Left cardiac atrium (tissue), 4 donors: ENCODE measurements at regions not wholly inside any gene's neighbourhood (a gene's known extent, or its start where the extent isn't known, plus 50 kb on each side); places are given as distances from the start of the nearest gene placed in this dataset.
"Not testable (repeated sequence)": the region's sequence is repeated elsewhere in the genome, so short reads cannot be mapped to it uniquely, and the experiment has no call there.

Experiments
- ATAC-seq, 2 donors: fragments of 200-7000 bp; cut with Tn5 transposase; one replicate each; pipeline ENCODE4 v1.9.1; 2020; ENCODE audit warnings: mild to moderate bottlenecking in 2 of 2, moderate library complexity in 2 of 2
- DNase-seq: peaks from one replicate; pipeline ENCODE4 v3.0.0-alpha.2; 2020
- intact Hi-C, 2 donors: fragments of 100-400 bp; cut with DNase I; formaldehyde crosslinking; loops; one replicate each; pipeline versions ENCODE4 v1.14.1 to v1.15.1; 2022 to 2023
- donor health status: DM: no; HTN: yes; CAD: no.
- donor health status: DM: no; HTN: yes; CAD: no; lungs with severe emphysema.
- donor health status: DM: yes; HTN: yes; CAD: no.
- donor health status: Dilated cardiomyopathy.

DNA sequence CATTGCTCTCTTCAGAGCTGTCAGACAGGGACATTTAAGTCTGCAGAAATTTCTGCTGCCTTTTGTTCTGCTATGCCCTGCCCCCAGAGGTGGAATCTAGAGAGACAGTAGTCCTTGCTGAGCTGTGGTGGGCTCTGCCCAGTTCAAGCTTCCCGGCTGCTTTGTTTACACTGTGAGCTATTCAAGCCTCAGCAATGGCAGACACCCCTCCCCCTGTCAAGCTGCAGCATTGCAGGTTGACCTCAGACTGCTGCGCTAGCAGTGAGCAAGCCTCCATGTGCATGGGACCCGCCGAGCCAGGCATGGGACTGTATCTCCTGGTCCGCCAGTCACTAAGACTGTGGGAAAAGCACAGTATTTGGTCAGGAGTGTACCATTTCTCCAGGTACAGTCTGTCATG, 53.6 kb upstream of the MAPK10 start:
- ATAC-seq, intact Hi-C loops, DNase-seq: not testable (repeated sequence)

DNA sequence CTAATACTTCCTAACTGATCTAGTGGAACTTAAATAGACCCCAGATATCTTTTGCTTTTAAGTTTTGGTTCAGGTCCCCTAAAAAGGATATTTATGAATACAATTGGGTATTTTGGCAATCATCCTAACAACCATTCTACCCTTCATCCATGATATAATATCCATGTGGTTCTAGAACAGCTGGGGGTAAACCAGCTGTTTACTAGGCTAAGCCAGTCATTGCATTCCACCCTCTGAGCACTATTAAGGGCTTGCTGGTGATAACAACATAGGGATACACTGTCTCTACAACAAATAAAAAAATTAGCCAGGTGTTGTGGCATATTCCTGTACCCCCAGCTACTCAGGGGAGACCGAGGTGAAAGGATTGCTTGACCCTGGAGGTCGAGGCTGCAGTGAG, 54.8 kb upstream of the MAPK10 start:
- intact Hi-C loops = no loop called here
- DNase-seq (no peak), ATAC-seq (no peak)

DNA sequence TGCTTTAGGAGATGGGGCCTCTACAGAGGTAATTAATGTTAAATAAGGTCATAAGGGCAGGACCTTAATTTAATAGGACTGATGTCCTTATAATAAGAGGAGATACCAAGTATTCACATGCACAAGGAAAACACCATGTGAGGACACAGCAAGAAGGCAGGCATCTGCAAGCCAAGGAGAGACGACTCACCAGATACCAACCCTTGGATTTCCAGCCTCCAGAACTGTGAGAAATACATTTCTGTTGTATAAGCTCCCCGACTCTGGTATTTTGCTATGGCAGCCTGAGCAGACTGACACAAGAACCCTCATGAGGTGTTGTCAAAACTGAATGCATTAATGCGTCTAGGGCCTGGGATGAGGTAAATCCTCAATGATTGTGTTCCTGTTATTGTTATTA, 56.2 kb upstream of the MAPK10 start:
- no peak for DNase-seq
- intact Hi-C loops = no loop called here
- ATAC-seq = no peak

DNA sequence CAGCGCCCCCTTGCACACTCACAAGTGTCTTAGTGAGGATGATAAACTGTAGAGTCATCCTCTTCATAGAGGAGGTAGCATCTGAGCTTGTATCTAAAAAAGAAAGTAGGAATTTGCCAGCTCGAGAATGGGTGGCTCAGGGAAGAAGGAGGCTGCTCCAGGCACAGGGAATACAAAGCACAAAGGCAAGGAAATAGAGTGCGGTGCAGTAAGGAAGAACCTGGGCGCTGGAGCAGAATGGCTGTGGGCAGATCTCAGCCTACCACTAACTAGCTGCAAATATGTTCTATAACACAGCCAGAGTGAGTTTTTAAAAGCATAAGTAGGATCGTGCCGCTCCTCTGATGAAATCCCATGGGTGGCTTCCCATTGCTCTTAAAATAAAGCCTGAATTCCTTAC, 61.6 kb upstream of the MAPK10 start:
- intact Hi-C loops = no loop called here
- DNase-seq (no peak), ATAC-seq (no peak)

DNA sequence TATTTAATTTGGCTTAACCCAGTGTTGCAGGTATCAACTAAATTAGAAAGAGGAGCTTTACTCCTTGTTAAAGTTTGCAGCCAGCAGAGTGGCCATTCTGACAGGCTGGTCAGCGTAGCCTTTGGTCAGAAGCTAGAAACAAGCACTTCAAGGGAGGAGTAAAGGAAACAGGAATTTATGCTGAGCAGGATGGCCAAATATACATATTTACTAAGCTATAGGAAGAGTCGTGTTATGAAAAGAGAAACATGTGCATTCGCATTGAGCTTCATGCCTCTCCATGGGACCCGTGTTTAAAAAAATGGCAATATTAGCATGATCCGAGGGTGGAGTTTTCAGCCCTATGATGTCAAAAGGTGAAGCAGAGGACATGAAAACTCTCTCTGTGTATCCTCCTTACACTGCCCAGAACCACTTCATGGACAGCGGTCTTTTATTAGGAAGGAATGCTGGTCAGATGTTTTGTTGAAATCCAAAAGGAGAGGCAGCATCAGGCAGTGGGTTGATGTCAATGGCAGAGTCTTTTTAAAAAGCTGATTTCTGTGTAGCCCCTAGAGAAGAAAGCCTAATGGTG, 71.8 kb upstream of the MAPK10 start:
- no peak for ATAC-seq
- no peak for DNase-seq
- intact Hi-C loops = no loop called here

DNA sequence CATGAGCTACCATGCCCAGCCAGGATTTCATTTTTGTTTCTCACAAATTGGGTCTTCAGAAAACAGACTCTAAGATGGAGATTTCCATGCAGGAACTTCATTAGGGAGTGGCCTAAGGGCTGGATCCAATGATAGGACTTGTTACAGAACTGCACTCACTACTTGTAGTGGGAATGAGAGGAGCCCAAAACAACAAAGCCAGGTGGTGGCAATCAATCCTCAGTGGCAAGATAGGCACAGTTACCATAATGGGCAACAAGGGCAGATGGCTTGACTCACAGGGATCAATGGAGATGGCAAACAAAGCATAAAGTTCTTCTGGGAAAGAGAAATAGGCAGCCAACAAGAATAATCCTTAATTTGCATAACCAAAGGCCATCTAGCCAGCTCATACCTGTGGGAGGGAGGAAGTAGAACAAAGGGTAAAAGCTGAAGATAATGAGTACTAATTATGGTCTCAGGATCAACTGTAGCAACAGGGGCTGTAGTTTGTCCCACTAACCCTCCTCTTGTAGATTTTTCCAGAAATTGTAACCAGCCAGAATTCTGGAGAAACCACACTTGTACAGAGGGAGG, 72.8 kb upstream of the MAPK10 start:
- ATAC-seq = no peak
- DNase-seq = no peak
- intact Hi-C loops = no loop called here

DNA sequence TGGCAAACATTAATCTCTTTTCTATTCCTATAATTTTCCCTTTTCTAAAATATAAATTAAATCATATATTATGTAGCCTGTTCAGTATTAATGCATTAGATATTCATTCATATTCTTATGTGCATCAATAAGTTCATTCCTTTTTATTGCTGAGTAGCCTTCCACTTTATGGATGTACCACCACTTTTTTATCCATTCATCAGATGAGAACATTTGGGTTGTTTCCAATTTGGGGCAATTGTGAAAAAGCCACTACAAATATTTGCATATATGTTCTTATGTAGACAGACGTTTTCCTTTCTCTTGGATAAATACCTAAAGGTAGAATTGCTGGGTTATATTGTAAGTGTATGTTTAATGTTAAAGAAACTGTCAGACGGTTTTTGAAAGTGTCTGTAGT, 79.4 kb upstream of the MAPK10 start:
- ATAC-seq (no peak), DNase-seq (no peak)
- intact Hi-C loops = no loop called here

DNA sequence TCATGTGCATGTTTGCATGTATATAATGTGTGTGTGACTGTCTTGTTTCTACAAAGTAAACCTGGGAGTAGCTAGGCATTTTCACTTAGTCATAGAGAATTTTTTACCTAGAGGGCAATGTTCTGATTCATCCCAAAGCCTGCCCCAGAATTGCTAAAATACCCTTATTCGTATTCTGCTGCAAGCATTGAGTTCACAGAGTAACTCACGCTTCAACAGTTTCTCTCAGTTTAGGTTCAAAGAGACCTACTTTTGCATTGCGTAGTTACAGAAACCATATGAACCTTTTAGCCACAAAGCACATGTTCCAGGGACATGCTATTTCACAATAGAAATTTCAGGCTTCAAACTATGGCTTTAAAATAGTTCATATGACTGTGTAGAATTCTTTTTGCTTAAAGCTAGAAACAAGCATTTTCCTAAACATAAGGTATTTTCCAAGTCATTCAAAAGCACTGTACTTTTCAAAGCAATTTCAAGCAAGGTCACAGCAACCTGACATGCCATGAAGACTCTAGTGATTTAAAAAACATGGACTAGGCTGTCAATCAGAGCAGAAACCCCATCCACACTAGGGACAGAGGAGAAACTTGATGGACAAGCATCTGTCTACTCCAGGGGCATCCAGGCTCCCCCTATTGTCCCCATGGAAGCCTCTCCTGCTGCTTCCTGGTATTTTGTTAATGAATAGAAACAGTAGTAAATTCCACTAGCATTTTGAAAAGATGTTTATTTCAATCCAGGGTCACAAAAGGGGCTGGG, 81.5 kb upstream of the MAPK10 start:
- ATAC-seq (no peak), DNase-seq (no peak)
- intact Hi-C loops = no loop called here

DNA sequence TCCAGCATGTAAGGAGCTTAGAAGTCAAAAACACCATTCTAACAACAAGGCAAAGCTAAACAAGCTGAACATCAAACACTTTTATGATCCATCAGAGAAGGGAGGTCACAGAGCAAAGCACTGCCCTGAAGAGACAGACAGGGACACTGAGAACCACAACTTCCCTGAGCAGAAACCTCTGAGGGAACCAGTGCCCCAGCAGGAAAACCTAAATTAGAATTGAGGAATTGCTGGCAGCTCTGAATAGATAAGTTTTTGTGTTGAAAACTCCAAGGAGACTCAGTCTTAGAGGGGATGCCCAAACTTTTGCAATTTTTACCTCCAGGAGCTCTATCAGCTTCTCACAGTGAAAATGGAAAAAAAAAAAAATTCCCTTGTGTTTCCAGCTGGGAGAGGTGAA, 83.0 kb upstream of the MAPK10 start:
- no peak for ATAC-seq

DNA sequence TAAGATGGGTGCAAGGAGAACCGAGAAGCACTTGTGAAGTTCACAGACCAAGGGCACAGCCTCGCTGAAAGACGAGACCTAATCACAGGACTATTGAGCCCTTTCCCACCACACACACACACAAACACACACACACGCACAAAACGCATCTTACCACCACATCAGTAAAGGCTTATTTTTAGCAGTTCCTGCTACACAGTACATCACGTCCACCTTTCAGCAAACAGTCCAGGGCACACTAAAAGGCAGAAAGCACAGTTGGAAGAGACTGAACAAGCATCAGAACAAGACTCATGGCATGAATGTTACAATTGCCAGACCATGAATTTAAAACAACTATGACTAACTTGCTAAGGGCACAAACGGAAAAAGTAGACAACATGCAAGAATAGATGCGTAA, 83.6 kb upstream of the MAPK10 start:
- ATAC-seq = no peak
- DNase-seq = no peak
- intact Hi-C loops = no loop called here

More for the DNA sequence above, 83.0 kb upstream of the MAPK10 start:
- DNase-seq = no peak
- intact Hi-C loops = no loop called here

DNA sequence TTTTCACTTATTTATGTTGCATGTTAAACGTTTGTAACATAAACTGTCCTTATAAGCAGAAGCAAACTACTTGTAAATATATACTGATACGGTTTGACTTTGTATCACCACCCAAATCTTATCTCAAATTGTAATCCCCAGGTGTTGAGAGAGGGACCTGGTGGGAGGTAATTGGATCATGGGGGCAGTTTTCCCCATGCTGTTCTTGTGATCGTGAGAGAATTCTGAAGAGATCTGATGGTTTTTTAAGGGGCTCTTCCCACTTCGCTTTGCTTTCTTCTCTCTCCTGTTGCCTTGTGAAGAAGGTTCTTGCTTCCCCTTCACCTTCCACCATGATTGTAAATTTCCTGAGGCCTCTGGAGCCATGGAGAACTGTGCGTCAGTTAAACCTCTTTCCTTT, 87.1 kb upstream of the MAPK10 start:
- ATAC-seq (no peak), DNase-seq (no peak)
- intact Hi-C loops = no loop called here

DNA sequence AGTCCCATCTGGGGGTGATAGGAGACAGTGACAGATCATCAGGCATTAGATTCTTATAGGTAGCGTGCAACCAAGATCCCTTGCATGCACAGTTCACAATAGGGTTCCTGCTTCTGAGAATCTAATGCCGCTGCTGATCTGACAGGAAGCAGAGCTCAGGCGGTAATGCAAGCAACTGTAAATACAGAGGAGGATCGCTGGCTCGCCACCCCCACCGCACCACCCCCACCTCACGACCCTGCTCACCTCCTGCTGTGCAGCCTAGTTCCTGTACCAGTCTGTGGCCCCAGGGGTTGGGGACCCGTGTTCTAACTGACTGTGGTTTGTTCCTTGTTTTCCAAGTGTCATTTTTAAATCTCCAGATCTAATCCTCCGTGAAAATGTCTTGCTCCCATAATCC, 89.0 kb upstream of the MAPK10 start:
- DNase-seq (no peak), ATAC-seq (no peak)
- intact Hi-C loops = no loop called here

DNA sequence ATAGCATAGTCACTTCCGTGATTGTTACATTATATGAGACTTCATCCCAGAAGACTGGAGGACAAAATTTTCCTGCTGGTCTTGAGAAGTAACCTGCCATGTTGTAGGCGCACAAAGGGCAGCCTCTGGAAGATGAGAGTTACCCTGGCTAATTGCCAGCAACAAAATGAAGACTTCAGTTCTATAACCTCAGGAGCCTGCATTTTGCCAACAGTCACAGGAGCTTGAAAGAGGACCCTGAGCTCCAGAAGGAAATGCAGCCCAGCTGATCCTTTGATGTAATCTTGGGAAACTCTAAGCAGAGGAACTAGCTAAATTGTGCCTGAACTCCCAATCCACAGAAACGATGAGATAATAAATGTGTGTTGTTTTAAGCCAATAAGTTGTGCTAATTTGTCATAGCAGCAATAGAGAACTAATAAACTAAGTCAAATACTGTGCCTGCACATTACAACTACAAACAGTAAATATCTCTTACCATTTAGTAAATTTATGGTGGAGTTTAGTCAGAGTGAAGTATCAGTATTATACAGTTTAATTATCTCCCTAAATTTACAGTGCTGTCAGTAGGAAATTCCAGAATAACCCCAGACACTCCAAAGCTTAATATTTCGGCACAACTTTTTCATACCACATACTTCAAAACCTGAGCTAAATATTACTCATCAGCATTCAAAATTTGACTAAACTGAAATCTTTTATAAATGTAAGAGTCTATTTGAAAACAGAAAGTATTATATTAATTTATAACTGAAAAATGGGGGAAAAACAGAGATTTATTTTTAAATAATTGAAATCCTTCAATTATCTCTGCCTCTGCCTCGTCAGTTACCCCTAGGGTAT, 90.1 kb upstream of the MAPK10 start:
- no peak for DNase-seq
- intact Hi-C loops = no loop called here
- no peak for ATAC-seq

DNA sequence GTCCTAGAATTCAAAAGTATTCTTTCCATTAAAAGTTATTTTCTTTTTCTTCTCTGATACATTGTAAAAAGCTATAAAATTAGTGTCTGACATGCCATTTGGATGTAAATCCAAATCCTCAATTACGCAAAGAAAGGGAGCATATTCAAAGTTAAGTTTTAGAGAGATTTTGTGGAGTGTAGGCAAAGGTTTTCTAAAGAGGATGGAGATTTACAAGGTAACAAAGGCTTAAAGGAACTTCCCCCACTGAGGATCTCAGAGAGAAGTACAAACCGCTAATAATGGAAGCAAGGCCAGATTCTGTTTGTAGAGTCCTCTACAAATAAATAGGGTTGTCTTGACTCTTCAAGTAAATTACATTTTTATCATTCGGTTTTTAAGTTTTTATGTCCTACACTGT, 91.0 kb upstream of the MAPK10 start:
- intact Hi-C loops = no loop called here
- no peak for ATAC-seq

DNA sequence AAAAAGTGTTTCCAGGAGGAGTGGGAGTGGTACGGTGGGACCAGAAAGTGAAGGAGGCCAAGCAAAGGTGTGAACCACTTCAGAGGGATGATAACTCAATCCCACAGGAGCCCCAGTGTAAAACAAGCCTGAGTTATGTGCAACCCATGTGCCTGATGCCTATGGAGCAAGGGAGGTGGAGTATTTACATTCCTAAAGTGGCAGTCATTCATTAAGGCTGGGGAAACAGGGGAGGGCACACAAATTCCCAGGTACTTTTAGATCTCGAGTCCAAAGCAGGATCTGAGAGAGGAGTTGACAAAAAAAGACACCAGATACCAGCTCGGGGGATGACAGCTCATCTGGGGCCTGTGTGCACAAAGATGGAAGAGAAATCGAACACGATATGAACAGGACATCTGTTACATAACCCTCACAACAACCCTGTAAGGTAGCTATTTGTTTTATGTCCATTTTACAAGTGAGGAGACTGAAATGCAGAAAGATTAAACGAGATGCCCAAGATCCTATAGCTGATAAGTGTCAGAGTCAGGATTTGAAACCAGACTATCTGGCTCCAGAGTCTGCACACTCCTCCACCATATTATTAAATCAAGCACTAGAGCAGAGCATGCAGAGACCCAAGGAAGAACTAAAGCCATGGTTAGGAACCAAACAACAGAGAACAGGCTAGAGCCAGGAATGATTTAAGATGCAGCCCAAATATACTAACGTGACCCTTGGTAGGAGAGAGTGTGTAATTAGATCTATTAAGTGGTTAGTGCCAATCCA, 91.9 kb upstream of the MAPK10 start:
- ATAC-seq = peak in 1 of 2 donors; percentile 36
- DNase-seq = no peak
- intact Hi-C loops = no loop called here

More for the DNA sequence above, 91.0 kb upstream of the MAPK10 start:
- no peak for DNase-seq

DNA sequence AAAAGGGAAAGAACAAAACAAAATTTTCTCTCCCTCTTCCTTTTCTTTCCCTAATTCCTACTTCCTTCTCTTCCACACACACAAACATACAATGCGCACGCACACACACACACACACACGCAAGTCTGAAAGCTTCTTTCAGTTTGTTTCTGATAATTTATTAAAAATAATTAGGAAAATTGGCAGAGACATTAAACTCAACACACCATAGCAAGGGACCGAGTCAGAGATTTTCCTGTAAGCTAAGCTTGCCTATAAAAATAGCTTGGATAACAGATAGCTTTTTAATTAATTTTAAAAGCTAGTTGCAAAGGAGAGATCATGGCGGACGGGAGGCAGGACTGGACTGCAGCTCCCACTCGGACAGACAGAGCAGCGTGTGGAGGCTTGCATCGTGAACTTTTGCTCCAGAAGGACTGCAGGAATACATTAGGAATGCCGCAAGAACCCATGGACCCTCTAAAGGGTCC, 92.6 kb upstream of the MAPK10 start:
- intact Hi-C loops = no loop called here
- ATAC-seq (peak; percentile 75), DNase-seq (no peak)

DNA sequence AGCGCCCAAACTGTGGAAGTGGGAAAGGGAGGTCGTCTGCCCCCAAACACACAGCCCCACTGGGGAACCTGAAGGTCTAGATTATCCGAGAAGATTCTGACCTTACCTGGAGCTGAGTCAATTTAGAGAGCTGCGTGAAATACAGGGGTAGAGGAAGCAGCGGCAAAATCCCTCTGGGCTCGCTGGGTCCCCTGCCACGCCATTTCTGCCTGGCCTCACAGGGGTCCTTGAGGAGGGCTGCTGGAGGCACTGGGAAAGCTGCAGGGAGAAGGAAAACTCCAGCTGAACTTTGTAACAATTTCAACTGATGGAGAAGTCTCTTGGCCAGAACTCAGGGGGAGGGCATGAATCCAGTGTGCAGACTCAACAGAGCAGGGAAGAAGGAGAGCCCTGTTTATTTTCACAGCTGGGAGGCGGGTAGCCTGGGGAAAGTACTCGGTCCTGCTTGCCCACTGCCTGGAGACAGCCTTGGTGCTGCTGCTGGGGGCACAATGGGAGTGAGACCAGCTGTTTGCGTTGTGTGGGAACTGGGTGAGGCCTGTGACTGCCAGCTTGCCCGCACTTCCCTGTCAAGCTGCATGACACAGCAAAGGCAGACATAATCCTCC, 93.2 kb upstream of the MAPK10 start:
- peak; percentile 91 to 93 for ATAC-seq
- intact Hi-C loops = no loop called here
- peak; percentile 31 for DNase-seq

DNA sequence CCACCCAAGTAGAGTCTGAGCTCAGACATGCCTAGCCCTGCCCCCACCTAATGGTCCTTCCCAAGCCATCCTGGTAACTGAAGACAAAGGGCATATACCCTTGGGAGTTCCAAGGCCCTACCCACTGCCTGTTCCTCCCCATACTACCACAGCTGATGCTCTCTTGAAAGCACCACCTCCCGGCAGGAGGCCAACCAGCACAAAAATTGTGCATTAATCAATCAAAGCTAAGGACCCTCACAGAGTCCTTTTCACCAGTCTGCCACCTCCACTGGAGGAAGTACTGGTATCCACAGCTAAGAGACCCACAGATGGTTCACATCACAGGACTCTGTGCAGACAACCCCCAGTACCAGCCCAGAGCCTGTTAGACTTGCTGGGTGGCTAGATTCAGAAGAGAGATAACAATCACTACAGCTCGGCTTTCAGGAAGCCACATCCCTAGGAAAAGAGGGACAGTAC, 93.8 kb upstream of the MAPK10 start:
- ATAC-seq = peak; percentile 20
- DNase-seq, intact Hi-C loops: not testable (repeated sequence)

DNA sequence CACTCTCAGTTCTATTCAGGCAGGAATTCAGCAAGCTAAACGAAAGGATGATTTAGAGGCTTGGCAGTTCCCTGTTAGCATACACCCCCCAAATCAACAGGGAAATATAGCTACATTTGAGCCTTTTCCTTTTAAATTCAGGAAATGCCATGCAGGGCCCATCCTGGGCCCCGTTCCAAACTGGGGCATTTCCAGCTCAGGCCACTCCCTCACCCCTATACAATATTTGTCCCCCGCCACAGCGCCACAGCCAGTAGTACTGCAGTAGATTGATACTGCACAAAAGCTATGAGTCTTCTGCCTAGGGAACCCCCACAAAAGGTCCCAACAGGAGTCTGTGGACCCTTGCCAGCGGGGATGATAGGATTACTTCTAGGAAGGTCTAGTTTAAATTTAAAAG, 102.0 kb upstream of the MAPK10 start:
- ATAC-seq = no peak
- intact Hi-C loops = no loop called here
- no peak for DNase-seq
